PC-9 (cell line): ENCODE measurements at regions not wholly inside any gene's neighbourhood (a gene's known extent, or its start where the extent isn't known, plus 50 kb on each side); places are given as distances from the start of the nearest gene placed in this dataset.
"Not testable (repeated sequence)": the region's sequence is repeated elsewhere in the genome, so short reads cannot be mapped to it uniquely, and the experiment has no call there.

Experiments used
- BruUV-seq: library from RNA; stranded (reverse); fragments of 400-500 nt; replicated peaks from 2 replicates; lab custom pipeline; 2021; lab: Mats Ljungman, UMichigan
- CTCF ChIA-PET: fragments of 300-600 bp; sonication (Branson Sonifier 250); formaldehyde crosslinking; loops from one replicate; lab custom pipeline; 2022; ENCODE audit warnings: antibody characterized with exemption; lab: Charles Lee
- POLR2A ChIA-PET: fragments of 300-600 bp; sonication (Branson Sonifier 250); formaldehyde crosslinking; loops from one replicate; lab custom pipeline; 2022; ENCODE audit warnings: antibody characterized with exemption; ENCODE audit not compliant: unreplicated experiment; lab: Charles Lee
- DNase-seq, 2 experiments: peaks; one replicate each; pipeline versions ENCODE4 v3.0.0 to v3.0.0-alpha.2; 2015 to 2022; ENCODE audit warnings: mixed read lengths in 1 of 2
- H2AFZ ChIP-seq: fragments of 200-600 bp; sonication (generic); 2 replicates; pipeline ENCODE4 v1.8.1; 2017; ENCODE audit warnings: antibody characterized with exemption
- H3F3A ChIP-seq: fragments of 200-600 bp; sonication (generic); 2 replicates; pipeline ENCODE4 v1.8.1; 2017; ENCODE audit warnings: antibody characterized with exemption, mild to moderate bottlenecking, low read depth; ENCODE audit not compliant: insufficient read depth
- H3K27ac ChIP-seq: fragments of 200-600 bp; sonication (generic); 2 replicates; pipeline ENCODE4 v1.6.1; 2016; ENCODE audit warnings: mixed run types
- H3K27me3 ChIP-seq: fragments of 200-600 bp; sonication (generic); 2 replicates; pipeline ENCODE4 v1.6.1; 2016; ENCODE audit warnings: low read depth, mixed run types; ENCODE audit not compliant: insufficient read depth
- H3K36me3 ChIP-seq: fragments of 200-600 bp; sonication (generic); 2 replicates; pipeline ENCODE4 v1.6.1; 2016; ENCODE audit warnings: low read depth, mixed run types
- H3K4me1 ChIP-seq: fragments of 200-600 bp; sonication (generic); replicated peaks from 2 replicates; pipeline ENCODE4 v1.6.1; 2016; ENCODE audit warnings: mixed run types; ENCODE audit not compliant: insufficient read depth
- H3K4me2 ChIP-seq: fragments of 200-600 bp; sonication (generic); 2 replicates; pipeline ENCODE4 v1.6.1; 2017; ENCODE audit warnings: mixed run types
- H3K4me3 ChIP-seq: fragments of 200-600 bp; sonication (generic); 2 replicates; pipeline ENCODE4 v1.6.1; 2016; ENCODE audit warnings: mixed run types
- H3K79me2 ChIP-seq: fragments of 200-600 bp; sonication (generic); 2 replicates; pipeline ENCODE4 v1.6.1; 2017; ENCODE audit warnings: low read depth, mixed run types
- H3K9me2 ChIP-seq: fragments of 200-600 bp; sonication (generic); 2 replicates; pipeline ENCODE4 v1.8.1; 2017; ENCODE audit warnings: mild to moderate bottlenecking; ENCODE audit not compliant: insufficient read depth
- H3K9me3 ChIP-seq: fragments of 200-600 bp; sonication (generic); 2 replicates; pipeline ENCODE4 v1.8.1; 2016; ENCODE audit warnings: low read depth; ENCODE audit not compliant: insufficient read depth
- H4K20me1 ChIP-seq: fragments of 200-600 bp; sonication (generic); 2 replicates; pipeline ENCODE4 v1.8.1; 2017; ENCODE audit not compliant: insufficient read depth
- EZH2 ChIP-seq: fragments of 200-600 bp; sonication (generic); IDR thresholded peaks from 2 replicates; pipeline ENCODE4 v1.8.0; 2017; ENCODE audit warnings: antibody characterized with exemption, low read depth
- intact Hi-C: fragments of 100-400 bp; cut with micrococcal nuclease; formaldehyde crosslinking; loops from one replicate; pipeline ENCODE4 v1.10.0; 2022; ENCODE audit not compliant: unreplicated experiment
- TF ChIP-seq, protein P1 (sequence below): fragments of 200-600 bp; sonication (generic); conservative IDR thresholded peaks from 2 replicates; pipeline ENCODE4 v1.6.1; 2017; ENCODE audit warnings: mixed run types, antibody characterized with exemption, mild to moderate bottlenecking, moderate library complexity

DNA sequence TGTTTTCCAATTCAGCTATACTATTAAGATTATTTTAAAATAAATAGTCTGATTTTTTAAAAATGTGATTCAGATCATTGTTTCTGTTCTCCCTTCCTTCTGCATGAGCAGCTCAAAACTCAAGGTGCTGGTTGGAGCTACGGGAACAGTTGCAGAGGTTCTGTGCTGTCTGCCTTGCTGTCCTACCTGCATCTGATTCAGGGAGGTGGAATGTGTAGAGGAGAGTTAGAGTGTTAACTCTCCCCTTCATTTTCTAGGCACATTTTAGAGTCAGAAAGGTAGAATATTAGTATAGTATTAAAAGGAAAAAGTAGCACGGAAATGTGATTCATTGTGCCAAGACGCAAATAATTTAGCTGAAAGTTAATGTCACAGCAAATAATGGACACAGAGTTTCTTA lies 188.1 kb upstream of the SLC35B3 start:
- ChIA-PET CTCF (interaction anchor here (0.6 kb wide), 1 partner anchor 1806 kb away, joined by 3 read pairs; no protein-coding TSS in a partner anchor), POLR2A (no interaction called here)
- H3F3A ChIP-seq = no peaks in the 10 kb centered on the region
- no TSS peak for BruUV-seq
- H3K4me2 ChIP-seq = no peak overlapping the region
- no peak for DNase-seq
- no peaks in the 10 kb centered on the region for H3K36me3 ChIP-seq
- TF ChIP-seq, protein P1, sequence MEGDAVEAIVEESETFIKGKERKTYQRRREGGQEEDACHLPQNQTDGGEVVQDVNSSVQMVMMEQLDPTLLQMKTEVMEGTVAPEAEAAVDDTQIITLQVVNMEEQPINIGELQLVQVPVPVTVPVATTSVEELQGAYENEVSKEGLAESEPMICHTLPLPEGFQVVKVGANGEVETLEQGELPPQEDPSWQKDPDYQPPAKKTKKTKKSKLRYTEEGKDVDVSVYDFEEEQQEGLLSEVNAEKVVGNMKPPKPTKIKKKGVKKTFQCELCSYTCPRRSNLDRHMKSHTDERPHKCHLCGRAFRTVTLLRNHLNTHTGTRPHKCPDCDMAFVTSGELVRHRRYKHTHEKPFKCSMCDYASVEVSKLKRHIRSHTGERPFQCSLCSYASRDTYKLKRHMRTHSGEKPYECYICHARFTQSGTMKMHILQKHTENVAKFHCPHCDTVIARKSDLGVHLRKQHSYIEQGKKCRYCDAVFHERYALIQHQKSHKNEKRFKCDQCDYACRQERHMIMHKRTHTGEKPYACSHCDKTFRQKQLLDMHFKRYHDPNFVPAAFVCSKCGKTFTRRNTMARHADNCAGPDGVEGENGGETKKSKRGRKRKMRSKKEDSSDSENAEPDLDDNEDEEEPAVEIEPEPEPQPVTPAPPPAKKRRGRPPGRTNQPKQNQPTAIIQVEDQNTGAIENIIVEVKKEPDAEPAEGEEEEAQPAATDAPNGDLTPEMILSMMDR = no peak
- TF ChIP-seq EZH2 = no peak
- H3K9me3 ChIP-seq = no peaks in the 10 kb centered on the region
- H3K4me1 ChIP-seq = no peaks in the 10 kb centered on the region
- intact Hi-C loops = no loop called here
- no peaks in the 10 kb centered on the region for H3K27me3 ChIP-seq
- no peak overlapping the region for H3K4me3 ChIP-seq
- no peak overlapping the region for H2AFZ ChIP-seq
- H3K79me2 ChIP-seq = no peaks in the 10 kb centered on the region
- H3K27ac ChIP-seq = no peak overlapping the region
- H4K20me1 ChIP-seq = no peaks in the 10 kb centered on the region
- H3K9me2 ChIP-seq = no peaks in the 10 kb centered on the region

DNA sequence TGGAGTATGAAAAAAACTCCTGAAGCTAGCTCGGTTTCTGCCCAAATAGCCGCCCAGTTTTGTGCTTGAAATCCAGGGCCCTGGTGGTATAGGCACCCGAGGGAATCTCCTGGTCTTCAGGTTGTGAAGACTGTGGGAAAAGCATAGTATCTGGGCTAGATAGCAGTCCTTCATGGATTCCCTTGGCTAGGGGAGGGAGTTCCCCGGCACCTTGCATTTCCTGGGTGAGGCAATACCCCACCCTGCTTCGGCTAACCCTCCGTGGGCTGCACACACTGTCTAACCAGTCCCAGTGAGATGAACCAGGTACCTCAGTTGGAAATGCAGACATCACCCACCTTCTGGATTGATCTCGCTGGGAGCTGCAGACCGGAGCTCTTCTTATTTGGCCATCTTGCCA lies 184.5 kb upstream of the SLC35B3 start:
- BruUV-seq = no TSS peak
- no peak overlapping the region for H3K4me3 ChIP-seq
- H3K79me2 ChIP-seq = no peaks in the 10 kb centered on the region
- H3K4me2 ChIP-seq = no peak overlapping the region
- H3K9me2 ChIP-seq = no peaks in the 10 kb centered on the region
- no peak overlapping the region for H2AFZ ChIP-seq
- TF ChIP-seq EZH2 = no peak
- TF ChIP-seq, protein P1 = no peak
- intact Hi-C loops = no loop called here
- H3K4me1 ChIP-seq = no peaks in the 10 kb centered on the region
- H3K27me3 ChIP-seq = no peaks in the 10 kb centered on the region
- DNase-seq = no peak
- H3K27ac ChIP-seq = no peak overlapping the region
- CTCF ChIA-PET = interaction anchor here (0.6 kb wide), 1 partner anchor 1812 kb away, joined by 3 read pairs; no protein-coding TSS in a partner anchor
- POLR2A ChIA-PET = no interaction called here
- H3K36me3 ChIP-seq = no peaks in the 10 kb centered on the region
- H3K9me3 ChIP-seq = no peaks in the 10 kb centered on the region
- no peaks in the 10 kb centered on the region for H4K20me1 ChIP-seq
- no peaks in the 10 kb centered on the region for H3F3A ChIP-seq

DNA sequence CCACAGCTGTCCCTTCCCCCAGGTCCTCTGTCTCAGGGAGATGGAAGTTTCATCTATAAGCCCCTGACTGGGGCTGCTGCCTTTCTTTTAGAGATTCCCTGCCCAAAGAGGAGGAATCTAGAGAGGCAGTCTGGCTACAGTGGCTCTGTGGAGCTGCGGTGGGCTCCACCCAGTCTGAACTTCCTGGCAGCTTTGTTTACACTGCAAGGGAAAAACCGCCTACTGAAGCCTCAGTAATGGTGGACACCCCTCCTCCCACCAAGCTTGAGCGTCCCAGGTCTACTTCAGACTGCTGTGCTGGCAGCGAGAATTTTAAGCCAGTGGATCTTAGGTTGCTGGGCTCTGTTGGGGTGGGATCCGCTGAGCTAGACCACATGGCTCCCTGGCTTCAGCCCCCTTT lies 184.1 kb upstream of the SLC35B3 start:
- DNase-seq = peak in 1 of 2 experiments; percentile 39
- H3F3A ChIP-seq, H3K4me1 ChIP-seq, POLR2A ChIA-PET, H3K36me3 ChIP-seq, intact Hi-C loops, BruUV-seq, H4K20me1 ChIP-seq, H3K4me2 ChIP-seq, H2AFZ ChIP-seq, H3K9me3 ChIP-seq, H3K27me3 ChIP-seq, H3K4me3 ChIP-seq, CTCF ChIA-PET, H3K79me2 ChIP-seq, H3K27ac ChIP-seq, H3K9me2 ChIP-seq: not testable (repeated sequence)

DNA sequence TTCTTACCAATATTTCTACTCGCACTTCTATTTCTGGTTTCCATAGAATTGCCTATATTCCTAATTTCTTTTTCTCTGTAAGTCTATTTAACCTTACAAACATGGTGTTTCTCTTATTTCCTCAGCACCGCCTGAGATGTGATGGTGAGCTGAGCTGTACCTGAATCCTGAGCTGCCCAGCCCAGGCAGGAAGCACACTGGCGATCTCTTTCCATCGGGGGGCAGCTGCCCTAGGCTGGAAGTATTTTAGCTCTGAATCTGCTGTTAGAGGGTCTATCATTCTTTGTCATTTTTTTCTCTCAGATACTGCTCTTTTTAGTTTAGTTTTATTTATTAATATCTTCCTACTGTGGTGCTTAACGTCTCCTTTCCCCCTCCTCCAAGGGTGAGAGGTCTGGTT lies 173.4 kb upstream of the SLC35B3 start:
- H2AFZ ChIP-seq = no peak overlapping the region
- no peaks in the 10 kb centered on the region for H3K36me3 ChIP-seq
- BruUV-seq = no TSS peak
- ChIA-PET CTCF (no interaction called here), POLR2A (interaction anchor here (0.7 kb wide), 1 partner anchor 154 kb away, joined by 4 read pairs; no protein-coding TSS in a partner anchor)
- no peaks in the 10 kb centered on the region for H3K4me1 ChIP-seq
- H3K4me2 ChIP-seq = no peak overlapping the region
- H3K9me3 ChIP-seq = no peaks in the 10 kb centered on the region
- no peaks in the 10 kb centered on the region for H4K20me1 ChIP-seq
- no peaks in the 10 kb centered on the region for H3F3A ChIP-seq
- intact Hi-C loops = no loop called here
- H3K79me2 ChIP-seq = no peaks in the 10 kb centered on the region
- no peak overlapping the region for H3K27ac ChIP-seq
- no peak for DNase-seq
- H3K27me3 ChIP-seq = no peaks in the 10 kb centered on the region
- H3K9me2 ChIP-seq = no peaks in the 10 kb centered on the region
- TF ChIP-seq, protein P1 = no peak
- TF ChIP-seq EZH2 = no peak
- no peak overlapping the region for H3K4me3 ChIP-seq
